HL-60 (cell line): ENCODE measurements at regions not wholly inside any gene's neighbourhood (a gene's known extent, or its start where the extent isn't known, plus 50 kb on each side); places are given as distances from the start of the nearest gene placed in this dataset.

Experiments used
- DNase-seq, 2 experiments: peaks; one replicate each; pipeline ENCODE4 v3.0.0-alpha.2; 2010 to 2020; ENCODE audit warnings: low read depth in 1 of 2, low spot score in 1 of 2
- H3K27ac ChIP-seq: fragments of 250-450 bp; sonication (Bioruptor Pico); replicated peaks from 2 replicates; pipeline ENCODE4 v1.5.1; 2020; ENCODE audit warnings: mild to moderate bottlenecking, moderate library complexity
- H3K27me3 ChIP-seq: fragments of 250-450 bp; sonication (Bioruptor Pico); 2 replicates; pipeline ENCODE4 v1.5.1; 2021; ENCODE audit warnings: mild to moderate bottlenecking, moderate library complexity; ENCODE audit not compliant: insufficient read depth, poor library complexity, severe bottlenecking
- H3K4me3 ChIP-seq: replicated peaks from 2 replicates; pipeline ENCODE4 v1.5.1; 2011; ENCODE audit warnings: mild to moderate bottlenecking, control low read depth, low read length; ENCODE audit not compliant: insufficient read depth
- GABPA ChIP-seq: IDR thresholded peaks from 2 replicates; pipeline ENCODE4 v1.6.1; 2012; ENCODE audit warnings: low read depth
- POLR2AphosphoS5 ChIP-seq: IDR thresholded peaks from 2 replicates; pipeline ENCODE4 v1.6.1; 2012; ENCODE audit warnings: low read depth
- SPI1 ChIP-seq: IDR thresholded peaks from 2 replicates; pipeline ENCODE4 v1.6.1; 2012; ENCODE audit warnings: low read depth, mild to moderate bottlenecking, borderline replicate concordance
- TF ChIP-seq, protein P1 (sequence below): IDR thresholded peaks from one replicate; pipeline ENCODE4 v1.5.1; 2011; ENCODE audit warnings: low read length, control low read depth, inconsistent platforms; ENCODE audit not compliant: insufficient read depth
- TF ChIP-seq, protein P2 (sequence below): IDR thresholded peaks from 2 replicates; pipeline ENCODE4 v1.6.1; 2012; ENCODE audit warnings: low read depth; ENCODE audit not compliant: insufficient replicate concordance

DNA sequence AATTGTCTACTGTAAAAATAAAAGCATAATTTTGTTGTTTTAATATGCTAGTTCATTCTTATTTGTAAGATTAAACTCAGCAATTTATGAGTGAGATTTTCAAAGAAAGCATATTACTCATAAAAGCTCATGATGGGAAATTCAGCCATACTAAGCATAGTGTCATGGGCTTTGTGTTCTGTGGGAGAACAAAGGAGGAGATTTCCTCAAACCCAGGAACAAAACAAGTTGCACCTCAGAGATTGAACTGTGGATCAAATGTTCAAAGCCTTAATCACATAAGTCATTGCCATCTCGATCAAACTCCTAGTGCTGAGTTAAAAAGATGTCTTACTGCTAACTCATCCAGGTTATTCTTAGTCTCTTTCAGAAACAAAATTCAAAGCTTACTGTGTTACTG is 85.6 kb upstream of the PDZRN3 start:
- TF ChIP-seq, protein P1, sequence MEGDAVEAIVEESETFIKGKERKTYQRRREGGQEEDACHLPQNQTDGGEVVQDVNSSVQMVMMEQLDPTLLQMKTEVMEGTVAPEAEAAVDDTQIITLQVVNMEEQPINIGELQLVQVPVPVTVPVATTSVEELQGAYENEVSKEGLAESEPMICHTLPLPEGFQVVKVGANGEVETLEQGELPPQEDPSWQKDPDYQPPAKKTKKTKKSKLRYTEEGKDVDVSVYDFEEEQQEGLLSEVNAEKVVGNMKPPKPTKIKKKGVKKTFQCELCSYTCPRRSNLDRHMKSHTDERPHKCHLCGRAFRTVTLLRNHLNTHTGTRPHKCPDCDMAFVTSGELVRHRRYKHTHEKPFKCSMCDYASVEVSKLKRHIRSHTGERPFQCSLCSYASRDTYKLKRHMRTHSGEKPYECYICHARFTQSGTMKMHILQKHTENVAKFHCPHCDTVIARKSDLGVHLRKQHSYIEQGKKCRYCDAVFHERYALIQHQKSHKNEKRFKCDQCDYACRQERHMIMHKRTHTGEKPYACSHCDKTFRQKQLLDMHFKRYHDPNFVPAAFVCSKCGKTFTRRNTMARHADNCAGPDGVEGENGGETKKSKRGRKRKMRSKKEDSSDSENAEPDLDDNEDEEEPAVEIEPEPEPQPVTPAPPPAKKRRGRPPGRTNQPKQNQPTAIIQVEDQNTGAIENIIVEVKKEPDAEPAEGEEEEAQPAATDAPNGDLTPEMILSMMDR: no peak
- TF ChIP-seq POLR2AphosphoS5: no peak
- TF ChIP-seq, protein P2, sequence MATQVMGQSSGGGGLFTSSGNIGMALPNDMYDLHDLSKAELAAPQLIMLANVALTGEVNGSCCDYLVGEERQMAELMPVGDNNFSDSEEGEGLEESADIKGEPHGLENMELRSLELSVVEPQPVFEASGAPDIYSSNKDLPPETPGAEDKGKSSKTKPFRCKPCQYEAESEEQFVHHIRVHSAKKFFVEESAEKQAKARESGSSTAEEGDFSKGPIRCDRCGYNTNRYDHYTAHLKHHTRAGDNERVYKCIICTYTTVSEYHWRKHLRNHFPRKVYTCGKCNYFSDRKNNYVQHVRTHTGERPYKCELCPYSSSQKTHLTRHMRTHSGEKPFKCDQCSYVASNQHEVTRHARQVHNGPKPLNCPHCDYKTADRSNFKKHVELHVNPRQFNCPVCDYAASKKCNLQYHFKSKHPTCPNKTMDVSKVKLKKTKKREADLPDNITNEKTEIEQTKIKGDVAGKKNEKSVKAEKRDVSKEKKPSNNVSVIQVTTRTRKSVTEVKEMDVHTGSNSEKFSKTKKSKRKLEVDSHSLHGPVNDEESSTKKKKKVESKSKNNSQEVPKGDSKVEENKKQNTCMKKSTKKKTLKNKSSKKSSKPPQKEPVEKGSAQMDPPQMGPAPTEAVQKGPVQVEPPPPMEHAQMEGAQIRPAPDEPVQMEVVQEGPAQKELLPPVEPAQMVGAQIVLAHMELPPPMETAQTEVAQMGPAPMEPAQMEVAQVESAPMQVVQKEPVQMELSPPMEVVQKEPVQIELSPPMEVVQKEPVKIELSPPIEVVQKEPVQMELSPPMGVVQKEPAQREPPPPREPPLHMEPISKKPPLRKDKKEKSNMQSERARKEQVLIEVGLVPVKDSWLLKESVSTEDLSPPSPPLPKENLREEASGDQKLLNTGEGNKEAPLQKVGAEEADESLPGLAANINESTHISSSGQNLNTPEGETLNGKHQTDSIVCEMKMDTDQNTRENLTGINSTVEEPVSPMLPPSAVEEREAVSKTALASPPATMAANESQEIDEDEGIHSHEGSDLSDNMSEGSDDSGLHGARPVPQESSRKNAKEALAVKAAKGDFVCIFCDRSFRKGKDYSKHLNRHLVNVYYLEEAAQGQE: no peak
- no peak for TF ChIP-seq GABPA
- no peak for TF ChIP-seq SPI1
- no peak overlapping the region for H3K4me3 ChIP-seq
- DNase-seq: no peak
- no peak overlapping the region for H3K27ac ChIP-seq
- H3K27me3 ChIP-seq: no peaks in the 10 kb centered on the region

DNA sequence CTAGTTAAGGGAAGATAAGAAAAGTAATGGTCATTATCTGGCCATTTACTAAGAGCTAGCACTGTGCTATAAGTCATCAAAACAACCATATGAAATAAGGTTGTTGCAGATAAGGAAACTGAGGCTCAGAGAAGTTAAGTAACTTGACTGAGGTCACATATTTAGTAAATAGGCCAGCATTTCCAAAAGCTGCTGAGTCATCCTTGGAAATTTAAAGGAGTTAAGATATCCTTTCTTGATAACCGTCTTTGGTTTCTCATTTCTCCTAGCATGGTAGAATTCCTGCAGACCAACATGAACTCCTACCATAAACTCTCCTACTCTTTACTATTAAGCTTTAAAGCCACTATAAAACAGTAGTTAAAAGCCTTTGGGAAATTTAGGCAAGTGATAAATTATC is 85.0 kb upstream of the PDZRN3 start:
- no peak for TF ChIP-seq POLR2AphosphoS5
- TF ChIP-seq, protein P1: no peak
- TF ChIP-seq, protein P2: no peak
- TF ChIP-seq SPI1: no peak
- TF ChIP-seq GABPA: no peak
- no peak for DNase-seq
- H3K27me3 ChIP-seq: no peaks in the 10 kb centered on the region
- H3K4me3 ChIP-seq: no peak overlapping the region
- H3K27ac ChIP-seq: no peak overlapping the region

DNA sequence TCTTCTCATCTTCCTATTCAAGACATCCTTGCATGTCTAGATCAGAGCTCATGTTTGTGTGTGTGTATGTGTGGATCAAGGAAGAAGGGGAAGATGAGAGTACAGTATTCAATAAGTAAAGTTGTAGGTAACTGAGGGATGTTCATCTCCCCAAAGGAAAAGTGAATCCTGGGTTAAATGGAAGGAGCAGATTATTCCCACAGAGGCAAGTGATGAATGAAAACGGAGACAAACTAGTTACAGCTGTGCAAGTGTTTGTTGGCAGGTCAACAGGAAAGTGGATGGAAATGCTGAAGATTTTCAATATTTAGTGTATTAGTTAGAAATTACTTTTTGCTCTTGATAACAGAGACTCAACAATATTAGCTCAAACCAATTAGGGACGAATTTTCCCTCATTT is 84.2 kb upstream of the PDZRN3 start:
- no peaks in the 10 kb centered on the region for H3K27me3 ChIP-seq
- no peak overlapping the region for H3K4me3 ChIP-seq
- no peak overlapping the region for H3K27ac ChIP-seq
- no peak for DNase-seq
- TF ChIP-seq, protein P2: no peak
- no peak for TF ChIP-seq POLR2AphosphoS5
- TF ChIP-seq GABPA: no peak
- no peak for TF ChIP-seq SPI1
- TF ChIP-seq, protein P1: no peak
